GM13976 (cell line): ENCODE measurements at regions not wholly inside any gene's neighbourhood (a gene's known extent, or its start where the extent isn't known, plus 50 kb on each side); places are given as distances from the start of the nearest gene placed in this dataset.

Experiments used
- DNase-seq: peaks from one replicate; pipeline ENCODE4 v3.0.0; 2012; ENCODE audit warnings: low spot score
- in situ Hi-C: fragments of 300-500 bp; cut with MboI; formaldehyde crosslinking; loops from one replicate; pipeline ENCODE4 v1.12.0; 2022; ENCODE audit warnings: low sequenced_read_pairs, mixed read lengths, inconsistent platforms; ENCODE audit not compliant: unreplicated experiment
- TF ChIP-seq, protein P1 (sequence below): IDR thresholded peaks from 2 replicates; pipeline ENCODE4 v1.5.1; 2012; ENCODE audit warnings: borderline replicate concordance, mild to moderate bottlenecking; ENCODE audit not compliant: insufficient read depth; ENCODE audit errors: extremely low read depth, missing control alignments, control extremely low read depth

GRCh38 chr6:103587722-103588121 lies 1272.0 kb downstream of the HACE1 start:
- TF ChIP-seq, protein P1, sequence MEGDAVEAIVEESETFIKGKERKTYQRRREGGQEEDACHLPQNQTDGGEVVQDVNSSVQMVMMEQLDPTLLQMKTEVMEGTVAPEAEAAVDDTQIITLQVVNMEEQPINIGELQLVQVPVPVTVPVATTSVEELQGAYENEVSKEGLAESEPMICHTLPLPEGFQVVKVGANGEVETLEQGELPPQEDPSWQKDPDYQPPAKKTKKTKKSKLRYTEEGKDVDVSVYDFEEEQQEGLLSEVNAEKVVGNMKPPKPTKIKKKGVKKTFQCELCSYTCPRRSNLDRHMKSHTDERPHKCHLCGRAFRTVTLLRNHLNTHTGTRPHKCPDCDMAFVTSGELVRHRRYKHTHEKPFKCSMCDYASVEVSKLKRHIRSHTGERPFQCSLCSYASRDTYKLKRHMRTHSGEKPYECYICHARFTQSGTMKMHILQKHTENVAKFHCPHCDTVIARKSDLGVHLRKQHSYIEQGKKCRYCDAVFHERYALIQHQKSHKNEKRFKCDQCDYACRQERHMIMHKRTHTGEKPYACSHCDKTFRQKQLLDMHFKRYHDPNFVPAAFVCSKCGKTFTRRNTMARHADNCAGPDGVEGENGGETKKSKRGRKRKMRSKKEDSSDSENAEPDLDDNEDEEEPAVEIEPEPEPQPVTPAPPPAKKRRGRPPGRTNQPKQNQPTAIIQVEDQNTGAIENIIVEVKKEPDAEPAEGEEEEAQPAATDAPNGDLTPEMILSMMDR, result no peak
- no peak for DNase-seq
- in situ Hi-C loops, result no loop called here

DNA sequence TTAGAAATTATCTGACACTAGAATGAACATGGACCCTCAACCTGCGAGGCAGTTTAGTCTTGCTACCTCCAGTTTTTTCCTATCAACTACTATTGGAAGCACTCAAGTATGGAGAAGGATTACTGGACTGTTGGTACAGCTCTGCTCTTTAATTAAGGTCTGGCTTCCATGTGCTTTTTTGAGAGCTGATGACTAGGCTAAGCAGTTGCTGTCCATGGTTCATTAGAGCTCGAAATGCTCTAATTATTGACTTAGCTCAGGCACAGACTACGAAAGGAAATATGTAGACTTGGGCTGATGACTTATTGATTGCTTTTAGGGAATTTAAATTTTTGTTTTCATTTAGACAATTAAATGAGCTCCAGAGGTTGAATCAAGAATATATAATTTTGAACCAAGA lies 1281.6 kb downstream of the HACE1 start:
- TF ChIP-seq, protein P1, result no peak
- in situ Hi-C loops, result no loop called here
- DNase-seq, result no peak

DNA sequence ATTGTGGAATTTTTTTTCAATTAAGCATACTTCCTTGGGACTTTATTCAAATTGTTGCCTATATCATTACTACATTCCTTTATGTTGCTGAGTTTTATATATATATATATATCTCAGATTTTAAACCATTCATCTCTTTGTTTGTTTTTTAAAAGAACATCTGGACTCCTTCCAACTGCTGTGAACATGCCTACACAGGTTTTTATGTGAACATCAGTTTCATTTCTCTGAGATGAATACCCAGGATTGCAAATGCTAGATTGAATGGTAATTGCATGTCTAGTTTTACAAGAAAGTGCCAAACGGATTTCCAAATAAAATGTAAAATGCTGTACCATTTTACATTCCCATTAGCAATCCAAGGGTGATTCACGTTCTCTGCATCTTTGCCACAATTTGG lies 1289.3 kb downstream of the HACE1 start:
- in situ Hi-C loops, result no loop called here
- TF ChIP-seq, protein P1, result no peak
- DNase-seq, result no peak

GRCh38 chr6:103554911-103555310 lies 1304.8 kb downstream of the HACE1 start:
- DNase-seq, result no peak
- in situ Hi-C loops, result no loop called here
- TF ChIP-seq, protein P1, result no peak

DNA sequence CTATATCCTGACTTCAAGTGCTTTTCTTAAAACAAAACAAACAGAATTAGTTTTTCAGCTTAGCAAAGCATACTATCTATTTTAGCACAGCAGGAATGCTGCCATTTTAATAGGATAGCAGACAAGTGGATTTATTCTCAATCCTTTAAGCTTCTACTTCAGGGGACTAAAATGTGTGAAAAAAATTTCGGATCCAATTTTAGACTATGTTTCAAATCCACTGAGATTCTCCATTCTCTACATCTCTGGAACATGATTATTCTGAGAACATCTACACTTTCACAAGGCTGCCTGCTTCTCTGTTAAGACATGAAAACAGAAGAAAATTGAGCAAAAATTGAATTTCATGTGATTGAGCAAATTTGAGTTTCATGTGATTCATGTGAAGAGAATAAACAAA lies 1321.3 kb downstream of the HACE1 start:
- no peak for DNase-seq
- TF ChIP-seq, protein P1, result no peak

GRCh38 chr6:103534814-103535213 lies 1324.9 kb downstream of the HACE1 start:
- in situ Hi-C loops, result no loop called here
- no peak for DNase-seq
- TF ChIP-seq, protein P1, result no peak

More for the DNA sequence above, 1321.3 kb downstream of the HACE1 start:
- in situ Hi-C loops, result no loop called here

DNA sequence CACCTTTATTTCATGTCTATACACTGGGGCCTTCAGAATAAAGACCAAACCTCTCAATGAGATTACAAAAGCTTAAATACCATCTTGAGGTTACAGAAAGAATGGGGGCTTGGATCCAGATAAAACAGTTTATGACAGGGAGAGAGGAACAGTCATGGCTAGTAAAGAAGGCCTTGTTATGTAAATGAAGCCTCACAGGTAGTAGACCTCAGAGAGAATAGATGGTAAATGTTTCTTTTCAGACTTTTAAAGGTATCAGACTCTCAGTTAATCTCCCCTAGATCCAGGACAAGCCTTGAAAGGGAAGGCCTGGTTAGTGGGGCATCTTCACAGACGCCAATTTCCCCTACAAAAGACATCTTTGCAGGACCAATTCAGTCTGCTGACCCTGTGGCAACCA lies 1325.6 kb downstream of the HACE1 start:
- TF ChIP-seq, protein P1, result no peak
- in situ Hi-C loops, result no loop called here
- no peak for DNase-seq
